GM18907 (cell line): ENCODE measurements at regions not wholly inside any gene's neighbourhood (a gene's known extent, or its start where the extent isn't known, plus 50 kb on each side); places are given as distances from the start of the nearest gene placed in this dataset.

Experiments
- ATAC-seq: cut with Tn5 transposase; IDR thresholded peaks from one replicate; pipeline ENCODE4 v1.9.1; 2021; ENCODE audit warnings: mild to moderate bottlenecking, moderate library complexity; ENCODE audit not compliant: unreplicated experiment

GRCh38 chr2:137729305-137729704 is 235.0 kb upstream of the HNMT start:
- ATAC-seq, result no peak

- ATAC-seq, result no peak
Observed at GRCh38 chr2:137737559-137737958, 226.7 kb upstream of the HNMT start.

GRCh38 chr2:137741784-137742362 is 222.4 kb upstream of the HNMT start:
- no peak for ATAC-seq

GRCh38 chr2:137747509-137747908 is 216.8 kb upstream of the HNMT start:
- ATAC-seq, result no peak

- no peak for ATAC-seq
Observed at GRCh38 chr2:137748533-137748932, 215.7 kb upstream of the HNMT start.

GRCh38 chr2:137764646-137765045 is 199.6 kb upstream of the HNMT start:
- ATAC-seq, result no peak

GRCh38 chr2:137769406-137769805 is 194.9 kb upstream of the HNMT start:
- ATAC-seq, result no peak

- no peak for ATAC-seq
Observed at GRCh38 chr2:137770166-137770565, 194.1 kb upstream of the HNMT start.

- no peak for ATAC-seq
Observed at GRCh38 chr2:137771064-137771463, 193.2 kb upstream of the HNMT start.

GRCh38 chr2:137772451-137772850 is 191.8 kb upstream of the HNMT start:
- no peak for ATAC-seq

- ATAC-seq, result no peak
Observed at GRCh38 chr2:137775529-137775928, 188.7 kb upstream of the HNMT start.

GRCh38 chr2:137776697-137777096 is 187.6 kb upstream of the HNMT start:
- no peak for ATAC-seq

GRCh38 chr2:137797641-137798040 is 166.6 kb upstream of the HNMT start:
- peak; percentile 70 for ATAC-seq

GRCh38 chr2:137799600-137799999 is 164.7 kb upstream of the HNMT start:
- no peak for ATAC-seq

GRCh38 chr2:137800386-137800785 is 163.9 kb upstream of the HNMT start:
- ATAC-seq, result no peak

- ATAC-seq, result no peak
Observed at GRCh38 chr2:137801228-137801627, 163.0 kb upstream of the HNMT start.

- ATAC-seq, result no peak
Observed at GRCh38 chr2:137802038-137802437, 162.2 kb upstream of the HNMT start.

GRCh38 chr2:137806068-137806805 is 158.0 kb upstream of the HNMT start:
- no peak for ATAC-seq

- no peak for ATAC-seq
Observed at GRCh38 chr2:137809252-137809651, 155.0 kb upstream of the HNMT start.

- no peak for ATAC-seq
Observed at GRCh38 chr2:137809837-137810236, 154.4 kb upstream of the HNMT start.

- no peak for ATAC-seq
Observed at GRCh38 chr2:137812517-137812916, 151.8 kb upstream of the HNMT start.

GRCh38 chr2:137813176-137813575 is 151.1 kb upstream of the HNMT start:
- ATAC-seq, result no peak

GRCh38 chr2:137817058-137817457 is 147.2 kb upstream of the HNMT start:
- no peak for ATAC-seq
